ENCODE measurements at regions not wholly inside any gene's neighbourhood (a gene's known extent, or its start where the extent isn't known, plus 50 kb on each side); places are given as distances from the start of the nearest gene placed in this dataset.

GRCh38 chr15:95987886-95988573 is 342.5 kb upstream of the NR2F2 start:
- Histone ChIP-seq H3K4me1 (no peaks in the 10 kb centered on the region), H3K27ac (no peak overlapping the region), H3K4me3 (no peak overlapping the region), H3K9me3 (replicated peaks) (no peaks in the 10 kb centered on the region), H3K27me3 (no peaks in the 10 kb centered on the region), H3K36me3 (no peaks in the 10 kb centered on the region)
- no peak for DNase-seq

- Histone ChIP-seq H3K9me3 (replicated peaks) (no peaks in the 10 kb centered on the region), H3K27me3 (no peaks in the 10 kb centered on the region), H3K27ac (no peak overlapping the region), H3K36me3 (no peaks in the 10 kb centered on the region), H3K4me3 (no peak overlapping the region), H3K4me1 (no peaks in the 10 kb centered on the region)
- DNase-seq, result peak in 1 of 2 experiments; percentile 19
Observed at GRCh38 chr15:95988574-95988887, 342.0 kb upstream of the NR2F2 start.

- no peaks in the 10 kb centered on the region for H3K9me3 ChIP-seq (replicated peaks)
- H3K27me3 ChIP-seq, result no peaks in the 10 kb centered on the region
- H3K4me1 ChIP-seq, result no peaks in the 10 kb centered on the region
- DNase-seq, result no peak
- H3K36me3 ChIP-seq, result no peaks in the 10 kb centered on the region
- no peak overlapping the region for H3K4me3 ChIP-seq
- H3K27ac ChIP-seq, result no peak overlapping the region
Observed at GRCh38 chr15:95989392-95989791, 341.1 kb upstream of the NR2F2 start.

- H3K27ac ChIP-seq, result no peak overlapping the region
- H3K36me3 ChIP-seq, result no peaks in the 10 kb centered on the region
- no peaks in the 10 kb centered on the region for H3K4me1 ChIP-seq
- no peak for DNase-seq
- no peaks in the 10 kb centered on the region for H3K27me3 ChIP-seq
- H3K9me3 ChIP-seq (replicated peaks), result no peaks in the 10 kb centered on the region
- H3K4me3 ChIP-seq, result no peak overlapping the region
Observed at GRCh38 chr15:95990833-95991232, 339.7 kb upstream of the NR2F2 start.

GRCh38 chr15:95994418-95994817 is 336.1 kb upstream of the NR2F2 start:
- Histone ChIP-seq H3K9me3 (replicated peaks) (no peaks in the 10 kb centered on the region), H3K36me3 (no peaks in the 10 kb centered on the region), H3K4me3 (no peak overlapping the region), H3K4me1 (0 out of 2 replicates have a peak, but pooled peaks cover 4% of the 10 kb centered on the region), H3K27ac (no peak overlapping the region), H3K27me3 (no peaks in the 10 kb centered on the region)
- no peak for DNase-seq

- Histone ChIP-seq H3K27ac (no peak overlapping the region), H3K9me3 (replicated peaks) (no peaks in the 10 kb centered on the region), H3K36me3 (no peaks in the 10 kb centered on the region), H3K4me3 (no peak overlapping the region), H3K4me1 (0 out of 2 replicates have a peak, but pooled peaks cover 4% of the 10 kb centered on the region), H3K27me3 (no peaks in the 10 kb centered on the region)
- DNase-seq, result no peak
Observed at GRCh38 chr15:95995375-95996168, 334.9 kb upstream of the NR2F2 start.

GRCh38 chr15:95996494-95996893 is 334.0 kb upstream of the NR2F2 start:
- Histone ChIP-seq H3K36me3 (no peaks in the 10 kb centered on the region), H3K27me3 (no peaks in the 10 kb centered on the region), H3K9me3 (replicated peaks) (no peaks in the 10 kb centered on the region), H3K4me1 (0 out of 2 replicates have a peak, but pooled peaks cover 4% of the 10 kb centered on the region), H3K4me3 (no peak overlapping the region), H3K27ac (no peak overlapping the region)
- no peak for DNase-seq

GRCh38 chr15:95998935-95999334 is 331.6 kb upstream of the NR2F2 start:
- Histone ChIP-seq H3K4me3 (no peak overlapping the region), H3K27me3 (no peaks in the 10 kb centered on the region), H3K36me3 (no peaks in the 10 kb centered on the region), H3K9me3 (replicated peaks) (no peaks in the 10 kb centered on the region), H3K27ac (no peak overlapping the region), H3K4me1 (0 out of 2 replicates have a peak, but pooled peaks cover 4% of the 10 kb centered on the region)
- no peak for DNase-seq

- H3K4me1 ChIP-seq, result no peaks in the 10 kb centered on the region
- DNase-seq, result no peak
- H3K27me3 ChIP-seq, result no peaks in the 10 kb centered on the region
- no peak overlapping the region for H3K4me3 ChIP-seq
- no peaks in the 10 kb centered on the region for H3K36me3 ChIP-seq
- no peak overlapping the region for H3K27ac ChIP-seq
- H3K9me3 ChIP-seq (replicated peaks), result no peaks in the 10 kb centered on the region
Observed at GRCh38 chr15:96002890-96003859, 327.3 kb upstream of the NR2F2 start.

- Histone ChIP-seq H3K4me1 (no peaks in the 10 kb centered on the region), H3K27ac (no peak overlapping the region), H3K9me3 (replicated peaks) (no peaks in the 10 kb centered on the region), H3K36me3 (no peaks in the 10 kb centered on the region), H3K4me3 (no peak overlapping the region), H3K27me3 (no peaks in the 10 kb centered on the region)
- no peak for DNase-seq
Observed at GRCh38 chr15:96005906-96006305, 324.6 kb upstream of the NR2F2 start.

- DNase-seq, result no peak
- H3K4me1 ChIP-seq, result no peaks in the 10 kb centered on the region
- H3K4me3 ChIP-seq, result no peak overlapping the region
- no peak overlapping the region for H3K27ac ChIP-seq
- H3K36me3 ChIP-seq, result no peaks in the 10 kb centered on the region
- H3K27me3 ChIP-seq, result no peaks in the 10 kb centered on the region
- H3K9me3 ChIP-seq (replicated peaks), result no peaks in the 10 kb centered on the region; the same call in 1 of the 2 replicates
Observed at GRCh38 chr15:96011136-96011535, 319.4 kb upstream of the NR2F2 start.

GRCh38 chr15:96014939-96015338 is 315.6 kb upstream of the NR2F2 start:
- no peaks in the 10 kb centered on the region for H3K27me3 ChIP-seq
- no peaks in the 10 kb centered on the region for H3K36me3 ChIP-seq
- no peaks in the 10 kb centered on the region for H3K4me1 ChIP-seq
- no peak overlapping the region for H3K27ac ChIP-seq
- H3K4me3 ChIP-seq, result no peak overlapping the region
- no peak for DNase-seq
- H3K9me3 ChIP-seq (replicated peaks), result no peaks in the 10 kb centered on the region; the same call in 1 of the 2 replicates

GRCh38 chr15:96019114-96019513 is 311.4 kb upstream of the NR2F2 start:
- no peaks in the 10 kb centered on the region for H3K27me3 ChIP-seq
- 0 out of 2 replicates have a peak, but pooled peaks cover 5% of the 10 kb centered on the region for H3K9me3 ChIP-seq (replicated peaks)
- H3K27ac ChIP-seq, result no peak overlapping the region
- H3K4me3 ChIP-seq, result no peak overlapping the region
- no peaks in the 10 kb centered on the region for H3K36me3 ChIP-seq
- DNase-seq, result no peak
- H3K4me1 ChIP-seq, result no peaks in the 10 kb centered on the region

- Histone ChIP-seq H3K36me3 (no peaks in the 10 kb centered on the region), H3K4me1 (no peaks in the 10 kb centered on the region), H3K4me3 (no peak overlapping the region), H3K27ac (no peak overlapping the region), H3K27me3 (no peaks in the 10 kb centered on the region), H3K9me3 (replicated peaks) (0 out of 2 replicates have a peak, but pooled peaks cover 5% of the 10 kb centered on the region)
- no peak for DNase-seq
Observed at GRCh38 chr15:96020133-96020532, 310.4 kb upstream of the NR2F2 start.

GRCh38 chr15:96020797-96021196 is 309.7 kb upstream of the NR2F2 start:
- Histone ChIP-seq H3K36me3 (no peaks in the 10 kb centered on the region), H3K27me3 (no peaks in the 10 kb centered on the region), H3K4me3 (no peak overlapping the region), H3K4me1 (no peaks in the 10 kb centered on the region), H3K9me3 (replicated peaks) (0 out of 2 replicates have a peak, but pooled peaks cover 5% of the 10 kb centered on the region), H3K27ac (no peak overlapping the region)
- DNase-seq, result no peak
